ENCODE measurements at regions not wholly inside any gene's neighbourhood (a gene's known extent, or its start where the extent isn't known, plus 50 kb on each side); places are given as distances from the start of the nearest gene placed in this dataset.

DNA sequence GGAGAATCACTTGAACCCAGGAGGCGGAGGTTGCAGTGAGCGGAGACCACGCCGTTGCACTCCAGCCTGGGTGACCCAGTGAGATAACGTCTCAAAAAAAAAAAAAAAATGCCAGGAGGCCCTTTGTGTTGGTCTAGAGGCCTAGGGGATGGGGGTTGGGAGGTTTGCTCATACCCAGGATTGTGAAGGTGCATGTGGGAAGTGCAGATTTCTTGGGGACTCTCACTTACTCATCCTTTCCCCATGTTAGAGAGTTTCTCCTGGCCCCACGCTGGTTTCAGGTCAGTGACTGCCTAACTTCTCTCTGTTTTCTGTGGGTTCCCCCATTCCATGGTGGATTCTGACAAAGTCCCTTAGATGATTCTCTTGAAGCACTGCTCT, 471.5 kb upstream of the CNTNAP2 start:
- Histone ChIP-seq H3K9ac (ENCODE audit: control insufficient read depth, insufficient read depth, low read length) (no peak overlapping the region), H4K20me1 (ENCODE audit: control insufficient read depth, insufficient read depth) (no peaks in the 10 kb centered on the region), H3K4me3 (no peak overlapping the region), H3K27me3 (replicated peaks in 1 of 2; ENCODE audit: control insufficient read depth in 2 of 2, insufficient read depth in 2 of 2, low read length in 1 of 2) (no peaks in the 10 kb centered on the region), H3K79me2 (ENCODE audit: control insufficient read depth, insufficient read depth, low read length) (no peaks in the 10 kb centered on the region), H3K27ac (ENCODE audit: control insufficient read depth, insufficient read depth) (no peak overlapping the region), H3K4me1 (ENCODE audit: control insufficient read depth, insufficient read depth, low read length) (no peaks in the 10 kb centered on the region), H3K36me3 (ENCODE audit: control insufficient read depth in 2 of 2, insufficient read depth in 2 of 2, low read length in 1 of 2) (no peaks in the 10 kb centered on the region), H3K9me3 (replicated peaks; ENCODE audit: control insufficient read depth, insufficient read depth, low read length) (no peaks in the 10 kb centered on the region; the same call in 2 of the 3 replicates), H2AFZ (ENCODE audit: control insufficient read depth, low read depth, low read length) (no peak overlapping the region), H3K4me2 (ENCODE audit: control insufficient read depth, insufficient read depth) (no peak overlapping the region)
- ChIA-PET POLR2A (no interaction called here), RAD21 (ENCODE audit: unreplicated experiment) (no interaction called here), CTCF (no interaction called here), SMC1A (ENCODE audit: uncharacterized antibody, unreplicated experiment) (no interaction called here)
- ATAC-seq (no peak), DNase-seq (ENCODE audit: low read depth, low spot score) (no peak), FAIRE-seq (no peak)
- no TSS peak for BruUV-seq (replicated peaks)
- in situ Hi-C loops (cut with MboI), result no loop called here
- TF ChIP-seq ETV6 (conservative IDR thresholded peaks at IDR 0.05 in 1 of 2, IDR thresholded peaks at IDR 0.05 in 1 of 2; ENCODE audit: borderline replicate concordance in 1 of 2, low read depth in 1 of 2) (no peak), CEBPB (IDR thresholded peaks at IDR 0.05; ENCODE audit: borderline replicate concordance in 1 of 2, low read depth in 2 of 2, low read length in 2 of 2) (no peak), KDM1A (IDR thresholded peaks at IDR 0.05; ENCODE audit: borderline replicate concordance) (no peak), CHD4 (IDR thresholded peaks at IDR 0.05) (no peak), KLF5 (IDR thresholded peaks at IDR 0.05; ENCODE audit: partially characterized antibody) (no peak), PML (IDR thresholded peaks at IDR 0.05; ENCODE audit: low read length) (no peak), RFX5 (IDR thresholded peaks at IDR 0.05; ENCODE audit: low read depth, low read length) (no peak), MEF2A (IDR thresholded peaks at IDR 0.05; ENCODE audit: insufficient read depth, low read depth, low read length) (no peak), BCL11A (IDR thresholded peaks at IDR 0.05; ENCODE audit: low read depth, low read length) (no peak), BACH1 (IDR thresholded peaks at IDR 0.05; ENCODE audit: borderline replicate concordance) (no peak), POLR2AphosphoS5 (IDR thresholded peaks at IDR 0.05; ENCODE audit: low read length) (no peak), LARP7 (IDR thresholded peaks at IDR 0.05) (no peak), FOS (IDR thresholded peaks at IDR 0.05; ENCODE audit: borderline replicate concordance, extremely low read depth, insufficient read length) (no peak)
- TF ChIP-seq, protein P1, sequence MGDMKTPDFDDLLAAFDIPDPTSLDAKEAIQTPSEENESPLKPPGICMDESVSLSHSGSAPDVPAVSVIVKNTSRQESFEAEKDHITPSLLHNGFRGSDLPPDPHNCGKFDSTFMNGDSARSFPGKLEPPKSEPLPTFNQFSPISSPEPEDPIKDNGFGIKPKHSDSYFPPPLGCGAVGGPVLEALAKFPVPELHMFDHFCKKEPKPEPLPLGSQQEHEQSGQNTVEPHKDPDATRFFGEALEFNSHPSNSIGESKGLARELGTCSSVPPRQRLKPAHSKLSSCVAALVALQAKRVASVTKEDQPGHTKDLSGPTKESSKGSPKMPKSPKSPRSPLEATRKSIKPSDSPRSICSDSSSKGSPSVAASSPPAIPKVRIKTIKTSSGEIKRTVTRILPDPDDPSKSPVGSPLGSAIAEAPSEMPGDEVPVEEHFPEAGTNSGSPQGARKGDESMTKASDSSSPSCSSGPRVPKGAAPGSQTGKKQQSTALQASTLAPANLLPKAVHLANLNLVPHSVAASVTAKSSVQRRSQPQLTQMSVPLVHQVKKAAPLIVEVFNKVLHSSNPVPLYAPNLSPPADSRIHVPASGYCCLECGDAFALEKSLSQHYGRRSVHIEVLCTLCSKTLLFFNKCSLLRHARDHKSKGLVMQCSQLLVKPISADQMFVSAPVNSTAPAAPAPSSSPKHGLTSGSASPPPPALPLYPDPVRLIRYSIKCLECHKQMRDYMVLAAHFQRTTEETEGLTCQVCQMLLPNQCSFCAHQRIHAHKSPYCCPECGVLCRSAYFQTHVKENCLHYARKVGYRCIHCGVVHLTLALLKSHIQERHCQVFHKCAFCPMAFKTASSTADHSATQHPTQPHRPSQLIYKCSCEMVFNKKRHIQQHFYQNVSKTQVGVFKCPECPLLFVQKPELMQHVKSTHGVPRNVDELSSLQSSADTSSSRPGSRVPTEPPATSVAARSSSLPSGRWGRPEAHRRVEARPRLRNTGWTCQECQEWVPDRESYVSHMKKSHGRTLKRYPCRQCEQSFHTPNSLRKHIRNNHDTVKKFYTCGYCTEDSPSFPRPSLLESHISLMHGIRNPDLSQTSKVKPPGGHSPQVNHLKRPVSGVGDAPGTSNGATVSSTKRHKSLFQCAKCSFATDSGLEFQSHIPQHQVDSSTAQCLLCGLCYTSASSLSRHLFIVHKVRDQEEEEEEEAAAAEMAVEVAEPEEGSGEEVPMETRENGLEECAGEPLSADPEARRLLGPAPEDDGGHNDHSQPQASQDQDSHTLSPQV (IDR thresholded peaks at IDR 0.05), result no peak
- TF ChIP-seq, protein P2, sequence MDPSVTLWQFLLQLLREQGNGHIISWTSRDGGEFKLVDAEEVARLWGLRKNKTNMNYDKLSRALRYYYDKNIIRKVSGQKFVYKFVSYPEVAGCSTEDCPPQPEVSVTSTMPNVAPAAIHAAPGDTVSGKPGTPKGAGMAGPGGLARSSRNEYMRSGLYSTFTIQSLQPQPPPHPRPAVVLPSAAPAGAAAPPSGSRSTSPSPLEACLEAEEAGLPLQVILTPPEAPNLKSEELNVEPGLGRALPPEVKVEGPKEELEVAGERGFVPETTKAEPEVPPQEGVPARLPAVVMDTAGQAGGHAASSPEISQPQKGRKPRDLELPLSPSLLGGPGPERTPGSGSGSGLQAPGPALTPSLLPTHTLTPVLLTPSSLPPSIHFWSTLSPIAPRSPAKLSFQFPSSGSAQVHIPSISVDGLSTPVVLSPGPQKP (IDR thresholded peaks at IDR 0.05; ENCODE audit: low read depth, low read length), result no peak
- intact Hi-C loops (cut with micrococcal nuclease; ENCODE audit: unreplicated experiment), result no loop called here
- WGBS (ENCODE audit: insufficient coverage, insufficient replicate concordance, low lambda C conversion rate, missing lambda C conversion rate), result 50% methylated on average over 2 of the region's 6 CpGs
